ENCODE measurements at regions not wholly inside any gene's neighbourhood (a gene's known extent, or its start where the extent isn't known, plus 50 kb on each side); places are given as distances from the start of the nearest gene placed in this dataset.

GRCh38 chr3:103624271-103624670 is 1189.5 kb downstream of the ZPLD1 start:
- no peak for TF ChIP-seq EZH2phosphoT487 (IDR thresholded peaks at IDR 0.05; ENCODE audit: low read length)
- no peak for TF ChIP-seq CTCF (IDR thresholded peaks at IDR 0.05; ENCODE audit: low read length)
- TF ChIP-seq EZH2 (optimal IDR thresholded peaks at IDR 0.05; ENCODE audit: low read depth, low read length): no peak

Measured in MM.1S (cell line).